ENCODE measurements at regions not wholly inside any gene's neighbourhood (a gene's known extent, or its start where the extent isn't known, plus 50 kb on each side); places are given as distances from the start of the nearest gene placed in this dataset.
A peak's percentile ranks its signal among the peaks of the same experiment; 100 is the strongest.
"Not testable (repeated sequence)": the region's sequence is repeated elsewhere in the genome, so short reads cannot be mapped to it uniquely, and the experiment has no call there.

GRCh38 chr1:214095896-214096295 is 108.1 kb downstream of the PROX1 start:
- DNase-seq: not testable (repeated sequence)

- DNase-seq: no peak
Observed at GRCh38 chr1:214101246-214101645, 113.5 kb downstream of the PROX1 start.

GRCh38 chr1:214101828-214102227 is 114.1 kb downstream of the PROX1 start:
- no peak for DNase-seq

GRCh38 chr1:214102907-214103306 is 115.1 kb downstream of the PROX1 start:
- DNase-seq: no peak

- DNase-seq: no peak
Observed at GRCh38 chr1:214103778-214104177, 116.0 kb downstream of the PROX1 start.

GRCh38 chr1:214106375-214106774 is 118.6 kb downstream of the PROX1 start:
- no peak for DNase-seq

GRCh38 chr1:214107322-214108096 is 119.7 kb downstream of the PROX1 start:
- no peak for DNase-seq

GRCh38 chr1:214108097-214108446 is 120.3 kb downstream of the PROX1 start:
- DNase-seq: no peak

GRCh38 chr1:214111796-214112195 is 124.0 kb downstream of the PROX1 start:
- DNase-seq: no peak

GRCh38 chr1:214116258-214116657 is 128.5 kb downstream of the PROX1 start:
- DNase-seq: no peak

GRCh38 chr1:214117780-214118179 is 130.0 kb downstream of the PROX1 start:
- DNase-seq: no peak

GRCh38 chr1:214120191-214120590 is 132.4 kb downstream of the PROX1 start:
- no peak for DNase-seq

- DNase-seq: no peak
Observed at GRCh38 chr1:214120951-214121350, 133.2 kb downstream of the PROX1 start.

GRCh38 chr1:214122110-214122509 is 134.3 kb downstream of the PROX1 start:
- no peak for DNase-seq

- DNase-seq: peak; percentile 18
Observed at GRCh38 chr1:214123061-214123784, 135.4 kb downstream of the PROX1 start.

- no peak for DNase-seq
Observed at GRCh38 chr1:214124281-214124805, 136.6 kb downstream of the PROX1 start.

- DNase-seq: no peak
Observed at GRCh38 chr1:214124915-214125314, 137.1 kb downstream of the PROX1 start.

- no peak for DNase-seq
Observed at GRCh38 chr1:214125819-214126218, 138.0 kb downstream of the PROX1 start.

GRCh38 chr1:214126697-214127146 is 138.9 kb downstream of the PROX1 start:
- no peak for DNase-seq

- DNase-seq: no peak
Observed at GRCh38 chr1:214127705-214128104, 139.9 kb downstream of the PROX1 start.

GRCh38 chr1:214135886-214136285 is 145.1 kb upstream of the SMYD2 start:
- no peak for DNase-seq

- no peak for DNase-seq
Observed at GRCh38 chr1:214136324-214136919, 144.5 kb upstream of the SMYD2 start.

GRCh38 chr1:214141486-214141885 is 139.5 kb upstream of the SMYD2 start:
- DNase-seq: no peak

Measured in activated CD4-positive, alpha-beta T cell treated with anti-CD3 and anti-CD28 coated beads, Interleukin-10, Interleukin-2, amounts not matched to agents 100 ng/mL and 50 ng/mL, durations not matched to agents 16 hours and 8 hours (primary cell).